HG02870 (cell line): ENCODE measurements at regions not wholly inside any gene's neighbourhood (a gene's known extent, or its start where the extent isn't known, plus 50 kb on each side); places are given as distances from the start of the nearest gene placed in this dataset.

Experiments
- ATAC-seq: cut with Tn5 transposase; IDR thresholded peaks from one replicate; pipeline ENCODE4 v1.9.1; 2021; ENCODE audit warnings: mild to moderate bottlenecking, moderate library complexity; ENCODE audit not compliant: unreplicated experiment

GRCh38 chr17:56085576-56086267 is 67.6 kb upstream of the ANKFN1 start:
- ATAC-seq: no peak

- ATAC-seq: no peak
Measured at GRCh38 chr17:56087199-56087598, 66.1 kb upstream of the ANKFN1 start.

GRCh38 chr17:56096026-56096810 is 57.1 kb upstream of the ANKFN1 start:
- ATAC-seq: no peak

- ATAC-seq: no peak
Measured at GRCh38 chr17:56098746-56099145, 54.5 kb upstream of the ANKFN1 start.

DNA sequence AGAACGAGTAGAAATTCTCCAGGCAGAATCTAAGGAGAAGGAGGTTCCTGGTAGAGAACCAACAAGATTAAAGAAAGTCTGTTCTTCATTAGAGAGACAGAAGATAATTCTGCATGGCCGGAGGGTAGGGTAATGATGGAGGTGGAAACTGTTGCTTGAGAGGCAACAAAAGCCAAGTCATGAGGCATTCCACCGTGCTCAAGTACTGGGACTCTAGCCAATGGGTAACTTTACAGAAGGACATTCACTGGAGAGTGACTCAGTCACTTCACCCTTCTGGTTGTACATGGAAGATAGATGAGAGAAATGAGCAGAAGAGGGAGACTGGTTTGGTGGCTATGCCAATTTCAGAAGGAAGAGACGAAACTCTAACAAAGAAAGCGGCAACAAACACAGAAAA is 53.6 kb upstream of the ANKFN1 start:
- no peak for ATAC-seq
